CD8-positive, alpha-beta memory T cell (primary cell): ENCODE measurements at regions not wholly inside any gene's neighbourhood (a gene's known extent, or its start where the extent isn't known, plus 50 kb on each side); places are given as distances from the start of the nearest gene placed in this dataset.

ENCODE experiments used
- CTCF ChIA-PET: fragments of 350-600 bp; sonication (Branson Sonifier 250); formaldehyde crosslinking; loops from one replicate; lab custom pipeline; 2021; ENCODE audit warnings: antibody characterized with exemption; lab: Charles Lee
- POLR2A ChIA-PET: fragments of 350-600 bp; sonication (Branson Sonifier 250); formaldehyde crosslinking; loops from one replicate; lab custom pipeline; 2021; ENCODE audit warnings: antibody characterized with exemption; lab: Charles Lee
- DNase-seq, 5 donors: peaks; one replicate each; pipeline versions ENCODE4 v3.0.0 to v3.0.0-alpha.2; 2020 to 2022; ENCODE audit warnings: mixed read lengths in 1 of 5
- H3K27ac ChIP-seq: one replicate; pipeline ENCODE4 v1.7.0; 2013; ENCODE audit warnings: low read depth, mild to moderate bottlenecking, low read length, moderate library complexity
- H3K27me3 ChIP-seq: 2 replicates; pipeline ENCODE4 v1.7.0; 2013; ENCODE audit warnings: low read length, mild to moderate bottlenecking; ENCODE audit not compliant: insufficient read depth, poor library complexity, severe bottlenecking
- H3K36me3 ChIP-seq: 2 replicates; pipeline ENCODE4 v1.7.0; 2013; ENCODE audit warnings: mild to moderate bottlenecking, low read length, moderate library complexity; ENCODE audit not compliant: insufficient read depth
- H3K4me1 ChIP-seq: 2 replicates; pipeline ENCODE4 v1.7.0; 2013; ENCODE audit warnings: mild to moderate bottlenecking, low read length, moderate library complexity; ENCODE audit not compliant: insufficient read depth
- H3K4me3 ChIP-seq: 2 replicates; pipeline ENCODE4 v1.7.0; 2013; ENCODE audit warnings: mild to moderate bottlenecking, low read length
- H3K9me3 ChIP-seq: 2 replicates; pipeline ENCODE4 v1.7.0; 2013; ENCODE audit warnings: mild to moderate bottlenecking, low read length
- H3K27ac Mint-ChIP-seq, 8 donors: one replicate each; pipeline ENCODE4 v1.8.0; 2020 to 2021; ENCODE audit warnings: mixed read lengths in 8 of 8, mild to moderate bottlenecking in 6 of 8, inconsistent platforms in 3 of 8, moderate library complexity in 3 of 8
- H3K27me3 Mint-ChIP-seq, 2 donors: one replicate each; pipeline ENCODE4 v1.8.0; 2020 to 2021; ENCODE audit warnings: mixed read lengths in 2 of 2, mild to moderate bottlenecking in 1 of 2, moderate library complexity in 1 of 2
- H3K36me3 Mint-ChIP-seq, 3 donors: one replicate each; pipeline ENCODE4 v1.8.0; 2020 to 2021; ENCODE audit warnings: mixed read lengths in 3 of 3, inconsistent platforms in 1 of 3, mild to moderate bottlenecking in 1 of 3
- H3K4me1 Mint-ChIP-seq, 3 donors: one replicate each; pipeline ENCODE4 v1.8.0; 2020 to 2021; ENCODE audit warnings: mixed read lengths in 3 of 3, inconsistent platforms in 1 of 3, mild to moderate bottlenecking in 1 of 3
- H3K4me3 Mint-ChIP-seq, 7 donors: one replicate each; pipeline ENCODE4 v1.8.0; 2020 to 2021; ENCODE audit warnings: mixed read lengths in 7 of 7, mild to moderate bottlenecking in 6 of 7, moderate library complexity in 4 of 7, inconsistent platforms in 2 of 7
- H3K9me3 Mint-ChIP-seq, 5 donors: one replicate each; pipeline ENCODE4 v1.8.0; 2020 to 2022; ENCODE audit warnings: mixed read lengths in 5 of 5, mild to moderate bottlenecking in 3 of 5, moderate library complexity in 2 of 5, inconsistent platforms in 1 of 5

DNA sequence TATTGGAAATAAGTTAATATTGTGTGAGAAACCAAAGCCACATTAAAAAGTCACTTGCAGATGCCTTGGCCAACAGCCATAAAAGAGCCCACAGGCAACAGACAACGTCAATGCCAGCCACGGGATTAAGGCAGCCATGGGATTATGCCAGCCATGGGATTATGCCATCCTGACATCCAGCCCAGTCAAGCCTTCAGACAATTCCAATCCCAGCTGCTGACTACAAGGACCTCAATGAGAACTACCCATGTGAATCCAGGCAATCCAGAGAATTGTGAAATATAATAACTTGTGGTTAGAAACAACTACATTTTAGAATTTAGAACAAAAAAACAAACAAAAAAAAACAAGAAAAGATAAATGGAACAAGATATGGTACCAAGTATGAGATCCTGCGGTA lies 356.6 kb downstream of the EFNB2 start:
- ChIA-PET CTCF (no interaction called here), POLR2A (no interaction called here)
- no peaks in the 10 kb centered on the region for H3K36me3 ChIP-seq
- Mint-ChIP-seq H3K4me1 (no peaks in the 10 kb centered on the region), H3K4me3 (no peak overlapping the region), H3K36me3 (no peaks in the 10 kb centered on the region), H3K27ac (no peak overlapping the region), H3K27me3 (peaks cover 0 to 2% of the 10 kb centered on the region in 2 donors), H3K9me3 (no peaks in the 10 kb centered on the region)
- H3K9me3 ChIP-seq = no peaks in the 10 kb centered on the region
- H3K27me3 ChIP-seq = no peaks in the 10 kb centered on the region
- H3K4me3 ChIP-seq = no peak overlapping the region
- H3K27ac ChIP-seq = no peak overlapping the region
- no peaks in the 10 kb centered on the region for H3K4me1 ChIP-seq
- no peak for DNase-seq

DNA sequence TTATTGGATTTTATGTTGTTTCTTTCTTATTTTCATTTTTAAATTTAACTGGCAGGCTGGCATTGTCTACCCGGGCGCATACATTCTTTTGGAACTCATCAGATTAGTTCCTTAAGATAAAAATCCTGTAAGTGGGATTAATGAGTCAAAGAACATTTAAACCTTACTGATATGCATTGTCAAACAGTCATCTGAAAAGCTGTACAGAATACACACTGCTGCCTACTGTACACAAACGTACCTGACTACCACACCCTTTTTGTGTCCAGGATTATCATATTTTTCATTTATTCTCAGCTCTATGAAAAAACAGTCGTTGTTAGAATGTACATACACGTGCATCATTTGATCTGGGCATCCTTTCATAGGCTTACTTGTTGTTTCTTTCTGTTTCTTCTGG lies 358.3 kb downstream of the EFNB2 start:
- Histone ChIP-seq H3K4me1 (no peaks in the 10 kb centered on the region), H3K27me3 (no peaks in the 10 kb centered on the region), H3K9me3 (no peaks in the 10 kb centered on the region), H3K4me3 (no peak overlapping the region), H3K27ac (no peak overlapping the region), H3K36me3 (no peaks in the 10 kb centered on the region)
- Mint-ChIP-seq H3K36me3 (no peaks in the 10 kb centered on the region), H3K27ac (no peak overlapping the region), H3K4me3 (no peak overlapping the region), H3K27me3 (peaks cover 0 to 1% of the 10 kb centered on the region in 2 donors), H3K9me3 (no peaks in the 10 kb centered on the region), H3K4me1 (no peaks in the 10 kb centered on the region)
- CTCF ChIA-PET = no interaction called here
- DNase-seq = no peak
- POLR2A ChIA-PET = no interaction called here

- Histone ChIP-seq H3K27me3 (no peaks in the 10 kb centered on the region), H3K4me1 (no peaks in the 10 kb centered on the region), H3K27ac (no peak overlapping the region), H3K9me3 (no peaks in the 10 kb centered on the region), H3K4me3 (no peak overlapping the region), H3K36me3 (no peaks in the 10 kb centered on the region)
- H3K27me3 Mint-ChIP-seq = peaks cover 0 to 1% of the 10 kb centered on the region in 2 donors
- no peaks in the 10 kb centered on the region for H3K9me3 Mint-ChIP-seq
- POLR2A ChIA-PET = no interaction called here
- DNase-seq = no peak
- CTCF ChIA-PET = no interaction called here
- H3K4me3 Mint-ChIP-seq = no peak overlapping the region
- H3K27ac Mint-ChIP-seq = no peak overlapping the region
- no peaks in the 10 kb centered on the region for H3K4me1 Mint-ChIP-seq
- H3K36me3 Mint-ChIP-seq = no peaks in the 10 kb centered on the region
Observed at GRCh38 chr13:106176117-106176516, 359.3 kb downstream of the EFNB2 start.

- Mint-ChIP-seq H3K36me3 (no peaks in the 10 kb centered on the region), H3K27me3 (peaks cover 0 to 1% of the 10 kb centered on the region in 2 donors), H3K27ac (no peak overlapping the region), H3K9me3 (peaks cover 0 to 1% (median 0%) of the 10 kb centered on the region in 5 donors), H3K4me1 (no peaks in the 10 kb centered on the region), H3K4me3 (no peak overlapping the region)
- Histone ChIP-seq H3K27ac (no peak overlapping the region), H3K27me3 (no peaks in the 10 kb centered on the region), H3K4me1 (no peaks in the 10 kb centered on the region), H3K4me3 (no peak overlapping the region), H3K9me3 (no peaks in the 10 kb centered on the region), H3K36me3 (no peaks in the 10 kb centered on the region)
- CTCF ChIA-PET = no interaction called here
- POLR2A ChIA-PET = no interaction called here
- DNase-seq = no peak
Observed at GRCh38 chr13:106173891-106174610, 361.4 kb downstream of the EFNB2 start.

- Histone ChIP-seq H3K27me3 (no peaks in the 10 kb centered on the region), H3K9me3 (no peaks in the 10 kb centered on the region), H3K4me3 (no peak overlapping the region), H3K36me3 (no peaks in the 10 kb centered on the region), H3K4me1 (no peaks in the 10 kb centered on the region), H3K27ac (no peak overlapping the region)
- H3K9me3 Mint-ChIP-seq = peaks cover 0 to 1% (median 0%) of the 10 kb centered on the region in 5 donors
- H3K4me3 Mint-ChIP-seq = no peak overlapping the region
- POLR2A ChIA-PET = no interaction called here
- H3K27me3 Mint-ChIP-seq = peaks cover 0 to 1% of the 10 kb centered on the region in 2 donors
- DNase-seq = no peak
- no peaks in the 10 kb centered on the region for H3K36me3 Mint-ChIP-seq
- CTCF ChIA-PET = no interaction called here
- no peak overlapping the region for H3K27ac Mint-ChIP-seq
- H3K4me1 Mint-ChIP-seq = no peaks in the 10 kb centered on the region
Observed at GRCh38 chr13:106173346-106173745, 362.1 kb downstream of the EFNB2 start.

- Mint-ChIP-seq H3K4me3 (no peak overlapping the region), H3K4me1 (no peaks in the 10 kb centered on the region), H3K36me3 (no peaks in the 10 kb centered on the region), H3K27me3 (peaks cover 0 to 1% of the 10 kb centered on the region in 2 donors), H3K27ac (no peak overlapping the region), H3K9me3 (peaks cover 0 to 7% (median 0%) of the 10 kb centered on the region in 5 donors)
- Histone ChIP-seq H3K27me3 (no peaks in the 10 kb centered on the region), H3K4me1 (no peaks in the 10 kb centered on the region), H3K36me3 (no peaks in the 10 kb centered on the region), H3K27ac (no peak overlapping the region), H3K9me3 (no peaks in the 10 kb centered on the region), H3K4me3 (no peak overlapping the region)
- POLR2A ChIA-PET = interaction anchor here (0.6 kb wide), 1 partner anchor 20 kb away, joined by 3 read pairs; no protein-coding TSS in a partner anchor
- CTCF ChIA-PET = no interaction called here
- DNase-seq = no peak
Observed at GRCh38 chr13:106172176-106172905, 363.1 kb downstream of the EFNB2 start.

DNA sequence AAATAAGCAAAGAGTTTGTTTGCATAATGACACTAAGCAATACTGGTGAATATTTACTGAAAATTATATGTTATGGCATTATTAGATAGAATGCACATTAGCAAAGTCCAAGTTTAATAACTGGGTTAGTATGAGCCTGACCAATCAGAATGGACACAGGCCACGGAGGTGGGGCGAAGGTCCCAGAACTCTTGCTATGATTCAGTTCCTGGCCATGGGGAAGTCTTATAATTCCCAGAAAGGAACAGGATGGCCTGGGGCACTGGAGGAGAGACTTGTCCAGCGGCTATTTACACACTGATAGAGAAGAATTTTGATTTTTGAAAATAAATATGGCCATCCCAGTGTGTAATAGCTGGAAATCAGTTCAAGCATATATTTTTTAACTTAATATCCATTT lies 372.0 kb downstream of the EFNB2 start:
- CTCF ChIA-PET = no interaction called here
- H3K9me3 Mint-ChIP-seq = peaks cover 0 to 8% (median 0%) of the 10 kb centered on the region in 5 donors
- no peaks in the 10 kb centered on the region for H3K27me3 ChIP-seq
- no peaks in the 10 kb centered on the region for H3K4me1 ChIP-seq
- no peak for DNase-seq
- POLR2A ChIA-PET = no interaction called here
- no peaks in the 10 kb centered on the region for H3K36me3 Mint-ChIP-seq
- no peaks in the 10 kb centered on the region for H3K27me3 Mint-ChIP-seq
- H3K9me3 ChIP-seq = no peaks in the 10 kb centered on the region
- H3K4me3 Mint-ChIP-seq = no peak overlapping the region
- no peak overlapping the region for H3K4me3 ChIP-seq
- no peak overlapping the region for H3K27ac Mint-ChIP-seq
- no peaks in the 10 kb centered on the region for H3K36me3 ChIP-seq
- no peak overlapping the region for H3K27ac ChIP-seq
- H3K4me1 Mint-ChIP-seq = no peaks in the 10 kb centered on the region

- H3K4me3 Mint-ChIP-seq = no peak overlapping the region
- CTCF ChIA-PET = no interaction called here
- POLR2A ChIA-PET = no interaction called here
Observed at GRCh38 chr13:106161146-106161545, 374.3 kb downstream of the EFNB2 start.

More at GRCh38 chr13:106161146-106161545, 374.3 kb downstream of the EFNB2 start:
- Mint-ChIP-seq H3K27me3 (no peaks in the 10 kb centered on the region), H3K9me3 (peaks cover 0 to 2% (median 0%) of the 10 kb centered on the region in 5 donors), H3K27ac (peak overlapping the region in 1 of 8 donors; percentile 66), H3K36me3 (no peaks in the 10 kb centered on the region), H3K4me1 (no peaks in the 10 kb centered on the region)
- H3K36me3 ChIP-seq = no peaks in the 10 kb centered on the region
- H3K4me1 ChIP-seq = no peaks in the 10 kb centered on the region
- H3K4me3 ChIP-seq = no peak overlapping the region
- no peaks in the 10 kb centered on the region for H3K9me3 ChIP-seq
- H3K27me3 ChIP-seq = no peaks in the 10 kb centered on the region
- DNase-seq = no peak
- no peak overlapping the region for H3K27ac ChIP-seq
